ACC112 (cell line): ENCODE measurements at regions not wholly inside any gene's neighbourhood (a gene's known extent, or its start where the extent isn't known, plus 50 kb on each side); places are given as distances from the start of the nearest gene placed in this dataset.

ENCODE experiments used
- H2AFZ ChIP-seq: fragments of 200-600 bp; sonication (generic); one replicate; pipeline ENCODE4 v1.6.0; 2017; ENCODE audit warnings: antibody characterized with exemption, low read length; ENCODE audit not compliant: unreplicated experiment
- H3K27ac ChIP-seq: fragments of 200-600 bp; sonication (generic); 2 replicates; pipeline ENCODE4 v1.5.1; 2014; ENCODE audit warnings: low read depth, mild to moderate bottlenecking, antibody characterized with exemption, low read length, moderate library complexity
- H3K27me3 ChIP-seq: fragments of 200-600 bp; sonication (generic); 2 replicates; pipeline ENCODE4 v1.6.1; 2014; ENCODE audit warnings: mild to moderate bottlenecking, antibody characterized with exemption, low read length, moderate library complexity, mixed read lengths; ENCODE audit not compliant: insufficient read depth
- H3K36me3 ChIP-seq: fragments of 200-600 bp; sonication (generic); 2 replicates; pipeline ENCODE4 v1.6.1; 2016; ENCODE audit warnings: mild to moderate bottlenecking, antibody characterized with exemption, low read length, moderate library complexity, mixed read lengths; ENCODE audit not compliant: insufficient read depth
- H3K4me1 ChIP-seq: fragments of 200-600 bp; sonication (generic); one replicate; pipeline ENCODE4 v1.6.1; 2016; ENCODE audit warnings: low read length, mixed read lengths; ENCODE audit not compliant: insufficient read depth, unreplicated experiment, control insufficient read depth
- H3K4me3 ChIP-seq: fragments of 200-600 bp; sonication (generic); 2 replicates; pipeline ENCODE4 v1.5.1; 2014; ENCODE audit warnings: mild to moderate bottlenecking, low read depth, low read length
- H3K79me2 ChIP-seq: fragments of 200-600 bp; sonication (generic); one replicate; pipeline ENCODE4 v1.6.0; 2016; ENCODE audit warnings: low read length; ENCODE audit not compliant: control insufficient read depth, unreplicated experiment, insufficient read depth

- no peak overlapping the region for H2AFZ ChIP-seq
Measured at GRCh38 chr13:111049791-111050538, 65.1 kb upstream of the ARHGEF7 start.

DNA sequence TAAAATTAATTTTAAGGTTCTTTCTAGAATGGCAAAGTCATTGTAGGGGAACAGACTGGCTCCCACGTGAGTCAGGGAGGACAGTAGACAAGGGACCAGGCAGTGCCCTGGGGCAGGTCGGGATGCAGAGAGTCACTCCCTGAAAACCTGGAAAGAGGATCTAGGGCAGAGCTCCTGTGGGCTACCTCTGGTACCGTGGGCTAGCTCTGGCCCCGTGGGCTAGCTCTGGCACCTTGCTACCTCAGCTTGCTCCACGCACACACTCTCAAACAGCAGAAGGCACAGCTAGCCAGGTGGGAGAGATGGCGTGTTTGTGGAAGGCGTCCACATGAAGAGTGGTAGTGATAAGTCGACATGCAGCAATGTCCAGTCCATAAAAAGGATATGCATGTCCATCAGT is 66.7 kb upstream of the ARHGEF7 start:
- Histone ChIP-seq H3K4me3 (no peak overlapping the region), H3K36me3 (no peaks in the 10 kb centered on the region), H3K4me1 (no peaks in the 10 kb centered on the region), H2AFZ (no peak overlapping the region), H3K27me3 (no peaks in the 10 kb centered on the region), H3K79me2 (no peaks in the 10 kb centered on the region), H3K27ac (no peak overlapping the region)

More at GRCh38 chr13:111049791-111050538, 65.1 kb upstream of the ARHGEF7 start:
- no peaks in the 10 kb centered on the region for H3K36me3 ChIP-seq
- H3K27ac ChIP-seq, result no peak overlapping the region
- H3K27me3 ChIP-seq, result peaks cover 10% of the 10 kb centered on the region; the same call in 1 of the 2 replicates
- H3K4me1 ChIP-seq, result no peaks in the 10 kb centered on the region
- no peak overlapping the region for H3K4me3 ChIP-seq
- H3K79me2 ChIP-seq, result no peaks in the 10 kb centered on the region

DNA sequence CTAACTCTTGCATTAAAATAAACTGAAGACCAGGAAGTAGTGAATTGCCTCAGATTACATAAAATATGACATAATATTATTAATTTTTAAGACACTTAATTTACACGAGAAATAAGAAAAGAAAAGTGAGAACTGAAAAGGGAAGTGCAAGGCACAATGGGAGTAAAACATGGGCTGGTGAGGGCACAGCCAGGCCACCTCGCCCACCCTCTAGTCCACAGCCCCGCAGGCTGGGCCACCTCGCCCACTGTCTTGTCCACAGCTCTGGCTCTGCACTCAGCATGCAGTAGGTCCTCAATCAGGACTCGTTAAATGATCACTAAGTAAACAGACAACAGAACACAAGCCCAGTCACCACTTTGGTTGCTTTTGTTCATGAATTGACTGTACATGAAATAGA is 67.8 kb upstream of the ARHGEF7 start:
- Histone ChIP-seq H3K27ac (no peak overlapping the region), H3K79me2 (no peaks in the 10 kb centered on the region), H2AFZ (no peak overlapping the region)

DNA sequence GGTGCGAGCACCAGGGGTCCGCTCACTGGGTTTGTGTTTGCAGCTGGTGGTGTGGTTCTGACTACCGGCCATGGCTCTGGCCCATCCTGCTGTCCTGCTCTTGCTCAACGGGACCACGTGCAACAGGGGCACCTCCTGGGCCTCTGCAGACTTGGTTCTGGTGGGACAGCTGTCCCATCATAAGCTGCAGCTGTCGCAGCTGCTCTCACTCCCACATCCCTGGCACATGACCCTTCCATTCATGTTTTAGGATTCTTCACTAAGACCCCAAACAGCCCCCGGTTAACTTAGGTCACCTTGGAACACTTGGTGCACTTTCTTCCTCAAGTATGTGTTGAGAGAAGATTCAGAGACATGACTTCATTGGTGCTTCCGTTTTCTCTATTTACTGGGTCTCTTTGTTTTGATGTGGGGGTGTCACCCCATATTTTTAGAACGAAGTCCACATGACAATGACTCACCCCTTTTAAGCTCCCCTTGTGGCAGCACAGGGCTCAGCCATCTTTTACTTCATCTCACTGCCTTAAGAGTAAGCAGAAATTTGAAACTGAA is 68.4 kb upstream of the ARHGEF7 start:
- Histone ChIP-seq H3K79me2 (no peaks in the 10 kb centered on the region), H3K27ac (no peak overlapping the region), H3K4me3 (no peak overlapping the region), H3K4me1 (no peaks in the 10 kb centered on the region), H2AFZ (no peak overlapping the region), H3K36me3 (no peaks in the 10 kb centered on the region), H3K27me3 (peaks cover 13% of the 10 kb centered on the region)

More for the DNA sequence above, 67.8 kb upstream of the ARHGEF7 start:
- Histone ChIP-seq H3K4me1 (no peaks in the 10 kb centered on the region), H3K36me3 (no peaks in the 10 kb centered on the region), H3K27me3 (peaks cover 6% of the 10 kb centered on the region; the same call in 1 of the 2 replicates), H3K4me3 (no peak overlapping the region)

DNA sequence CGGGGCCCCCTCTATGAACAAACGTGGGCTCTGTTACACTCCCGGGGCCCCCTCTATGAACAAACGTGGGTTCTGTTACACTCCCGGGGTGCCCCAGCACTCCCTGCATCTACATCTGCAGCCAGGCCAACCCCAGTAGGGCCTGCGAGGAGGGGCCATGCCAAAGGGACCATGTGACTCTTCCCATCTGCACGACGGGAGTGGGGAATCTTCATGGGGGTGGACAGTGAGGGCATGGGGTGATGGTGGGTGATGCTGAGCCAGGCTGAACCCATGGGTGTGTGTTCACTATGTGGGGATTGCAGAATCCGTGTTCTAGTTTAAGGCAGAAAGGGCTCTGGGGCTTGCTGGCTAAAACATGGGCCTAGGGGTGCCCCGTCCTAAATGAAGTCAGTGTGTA is 69.9 kb upstream of the ARHGEF7 start:
- no peaks in the 10 kb centered on the region for H3K36me3 ChIP-seq
- H2AFZ ChIP-seq, result no peak overlapping the region
- no peak overlapping the region for H3K27ac ChIP-seq
- no peak overlapping the region for H3K4me3 ChIP-seq
- no peaks in the 10 kb centered on the region for H3K4me1 ChIP-seq
- peaks cover 25% of the 10 kb centered on the region for H3K27me3 ChIP-seq
- H3K79me2 ChIP-seq, result no peaks in the 10 kb centered on the region

DNA sequence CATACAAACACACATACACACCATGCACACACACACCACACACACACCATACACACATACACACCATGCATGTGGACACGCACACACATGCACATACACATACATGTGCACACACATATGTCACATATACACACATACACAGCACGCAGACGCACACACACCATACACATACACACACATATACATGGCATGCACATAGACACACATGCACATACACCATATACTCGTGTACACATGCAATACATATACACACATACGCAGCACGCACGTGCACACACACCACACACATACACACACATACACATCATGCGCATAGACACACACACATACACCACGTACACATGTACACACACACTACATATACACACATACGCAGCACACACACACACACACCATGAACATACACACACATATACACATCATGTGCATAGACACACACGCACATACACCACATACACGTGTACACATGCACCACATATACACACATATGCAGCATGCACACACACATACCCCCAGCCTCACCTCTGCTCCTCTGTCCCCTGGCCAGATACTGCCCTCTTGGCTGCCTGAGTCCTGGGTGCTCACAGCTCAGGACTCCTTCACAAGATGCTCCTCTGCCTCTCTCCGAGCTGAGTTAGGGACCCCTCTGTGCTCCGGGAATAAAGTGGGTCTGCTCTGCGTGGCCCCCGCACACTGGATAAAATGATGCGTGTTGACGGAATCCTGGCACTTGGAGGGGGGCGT is 70.9 kb upstream of the ARHGEF7 start:
- Histone ChIP-seq H2AFZ (no peak overlapping the region), H3K79me2 (no peaks in the 10 kb centered on the region), H3K27me3 (peaks cover 35% of the 10 kb centered on the region), H3K36me3 (no peaks in the 10 kb centered on the region), H3K4me1 (no peaks in the 10 kb centered on the region), H3K4me3 (no peak overlapping the region), H3K27ac (no peak overlapping the region)

GRCh38 chr13:111043575-111043982 is 71.5 kb upstream of the ARHGEF7 start:
- no peak overlapping the region for H3K27ac ChIP-seq
- no peaks in the 10 kb centered on the region for H3K79me2 ChIP-seq
- H3K27me3 ChIP-seq, result peaks cover 41% of the 10 kb centered on the region
- no peaks in the 10 kb centered on the region for H3K4me1 ChIP-seq
- no peaks in the 10 kb centered on the region for H3K36me3 ChIP-seq
- H3K4me3 ChIP-seq, result no peak overlapping the region
- no peak overlapping the region for H2AFZ ChIP-seq

GRCh38 chr13:111042661-111043226 is 72.4 kb upstream of the ARHGEF7 start:
- Histone ChIP-seq H3K4me3 (no peak overlapping the region), H3K4me1 (no peaks in the 10 kb centered on the region), H3K79me2 (no peaks in the 10 kb centered on the region), H3K27me3 (peaks cover 50% of the 10 kb centered on the region), H3K36me3 (no peaks in the 10 kb centered on the region), H2AFZ (no peak overlapping the region), H3K27ac (no peak overlapping the region)

- no peak overlapping the region for H3K27ac ChIP-seq
- H3K36me3 ChIP-seq, result no peaks in the 10 kb centered on the region
- no peaks in the 10 kb centered on the region for H3K4me1 ChIP-seq
- no peak overlapping the region for H2AFZ ChIP-seq
- peaks cover 66% of the 10 kb centered on the region for H3K27me3 ChIP-seq
- no peaks in the 10 kb centered on the region for H3K79me2 ChIP-seq
- no peak overlapping the region for H3K4me3 ChIP-seq
Measured at GRCh38 chr13:111040830-111041229, 74.3 kb upstream of the ARHGEF7 start.

DNA sequence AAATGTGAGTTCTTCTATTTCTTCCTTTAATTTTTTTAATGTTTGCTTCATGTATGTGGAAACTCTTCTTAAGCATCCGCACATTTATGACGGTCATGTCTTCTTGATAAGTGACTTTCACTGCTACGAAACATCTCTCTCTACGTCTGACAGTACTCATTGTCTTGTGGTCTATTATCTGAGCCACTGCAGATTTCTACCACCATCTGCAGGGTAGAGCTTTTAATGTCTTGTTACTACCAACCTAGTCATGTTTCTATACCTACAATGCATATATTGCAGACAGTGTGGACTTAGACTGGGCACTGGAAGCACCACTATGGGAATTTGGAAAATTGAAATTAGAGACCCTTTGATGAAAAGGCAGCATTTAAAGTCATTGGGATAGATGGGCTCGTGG is 75.4 kb upstream of the ARHGEF7 start:
- no peaks in the 10 kb centered on the region for H3K4me1 ChIP-seq
- H3K27ac ChIP-seq, result no peak overlapping the region
- peaks cover 70% of the 10 kb centered on the region for H3K27me3 ChIP-seq
- H3K4me3 ChIP-seq, result no peak overlapping the region
- no peaks in the 10 kb centered on the region for H3K79me2 ChIP-seq
- no peaks in the 10 kb centered on the region for H3K36me3 ChIP-seq
- H2AFZ ChIP-seq, result no peak overlapping the region
